NCI-H2081 (cell line): ENCODE measurements at regions not wholly inside any gene's neighbourhood (a gene's known extent, or its start where the extent isn't known, plus 50 kb on each side); places are given as distances from the start of the nearest gene placed in this dataset.
"Not testable (repeated sequence)": the region's sequence is repeated elsewhere in the genome, so short reads cannot be mapped to it uniquely, and the experiment has no call there.

Experiments used
- DNase-seq, 2 experiments: peaks; one replicate each; lab custom pipeline; 2025; lab: John Stamatoyannopoulos, UW

- DNase-seq, result no peak
These were observed 663.1 kb upstream of the MARCKS start for GRCh38 chr6:113194090-113194489.

GRCh38 chr6:113202852-113203714 is 654.1 kb upstream of the MARCKS start:
- DNase-seq, result no peak

GRCh38 chr6:113203715-113204110 is 653.4 kb upstream of the MARCKS start:
- DNase-seq, result no peak

GRCh38 chr6:113205553-113205952 is 651.6 kb upstream of the MARCKS start:
- no peak for DNase-seq

GRCh38 chr6:113208726-113209125 is 648.4 kb upstream of the MARCKS start:
- no peak for DNase-seq

GRCh38 chr6:113209315-113209714 is 647.8 kb upstream of the MARCKS start:
- no peak for DNase-seq

GRCh38 chr6:113211170-113211569 is 646.0 kb upstream of the MARCKS start:
- DNase-seq, result peak in 1 of 2 experiments; percentile 4

- no peak for DNase-seq
These were observed 637.4 kb upstream of the MARCKS start for GRCh38 chr6:113219783-113220182.

- no peak for DNase-seq
These were observed 636.3 kb upstream of the MARCKS start for GRCh38 chr6:113220832-113221231.

- no peak for DNase-seq
These were observed 635.3 kb upstream of the MARCKS start for GRCh38 chr6:113221850-113222249.

GRCh38 chr6:113246186-113246585 is 611.0 kb upstream of the MARCKS start:
- no peak for DNase-seq

GRCh38 chr6:113248532-113248931 is 608.6 kb upstream of the MARCKS start:
- DNase-seq, result no peak

- not testable (repeated sequence) for DNase-seq
These were observed 603.0 kb upstream of the MARCKS start for GRCh38 chr6:113254194-113254593.

GRCh38 chr6:113258771-113259170 is 598.4 kb upstream of the MARCKS start:
- no peak for DNase-seq

- no peak for DNase-seq
These were observed 585.7 kb upstream of the MARCKS start for GRCh38 chr6:113271437-113271836.

GRCh38 chr6:113276601-113277000 is 580.5 kb upstream of the MARCKS start:
- no peak for DNase-seq

GRCh38 chr6:113277111-113277510 is 580.0 kb upstream of the MARCKS start:
- DNase-seq, result peak in 1 of 2 experiments; percentile 18

GRCh38 chr6:113281014-113281413 is 576.1 kb upstream of the MARCKS start:
- no peak for DNase-seq

GRCh38 chr6:113281431-113281830 is 575.7 kb upstream of the MARCKS start:
- no peak for DNase-seq

- DNase-seq, result no peak
These were observed 569.7 kb upstream of the MARCKS start for GRCh38 chr6:113287396-113287795.

GRCh38 chr6:113288409-113288808 is 568.7 kb upstream of the MARCKS start:
- no peak for DNase-seq

GRCh38 chr6:113289166-113289565 is 568.0 kb upstream of the MARCKS start:
- peak; percentile 67 to 85 for DNase-seq

GRCh38 chr6:113290684-113291083 is 566.5 kb upstream of the MARCKS start:
- DNase-seq, result no peak
